ENCODE measurements at regions not wholly inside any gene's neighbourhood (a gene's known extent, or its start where the extent isn't known, plus 50 kb on each side); places are given as distances from the start of the nearest gene placed in this dataset.

- TF ChIP-seq ZFP3 (CRISPR knock-in tag; IDR thresholded peaks at IDR 0.05) = no peak
- TF ChIP-seq, protein P1, sequence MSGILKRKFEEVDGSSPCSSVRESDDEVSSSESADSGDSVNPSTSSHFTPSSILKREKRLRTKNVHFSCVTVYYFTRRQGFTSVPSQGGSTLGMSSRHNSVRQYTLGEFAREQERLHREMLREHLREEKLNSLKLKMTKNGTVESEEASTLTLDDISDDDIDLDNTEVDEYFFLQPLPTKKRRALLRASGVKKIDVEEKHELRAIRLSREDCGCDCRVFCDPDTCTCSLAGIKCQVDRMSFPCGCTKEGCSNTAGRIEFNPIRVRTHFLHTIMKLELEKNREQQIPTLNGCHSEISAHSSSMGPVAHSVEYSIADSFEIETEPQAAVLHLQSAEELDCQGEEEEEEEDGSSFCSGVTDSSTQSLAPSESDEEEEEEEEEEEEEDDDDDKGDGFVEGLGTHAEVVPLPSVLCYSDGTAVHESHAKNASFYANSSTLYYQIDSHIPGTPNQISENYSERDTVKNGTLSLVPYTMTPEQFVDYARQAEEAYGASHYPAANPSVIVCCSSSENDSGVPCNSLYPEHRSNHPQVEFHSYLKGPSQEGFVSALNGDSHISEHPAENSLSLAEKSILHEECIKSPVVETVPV (CRISPR knock-in tag; IDR thresholded peaks at IDR 0.05) = no peak
- no peak for TF ChIP-seq PATZ1 (CRISPR knock-in tag; IDR thresholded peaks at IDR 0.05; ENCODE audit: borderline replicate concordance)
- no peak for TF ChIP-seq TCF4 (CRISPR knock-in tag; IDR thresholded peaks at IDR 0.05; ENCODE audit: borderline replicate concordance)
- no peak for TF ChIP-seq ZNF8 (CRISPR knock-in tag; IDR thresholded peaks at IDR 0.05)
- no peak for TF ChIP-seq ARNTL (CRISPR knock-in tag; IDR thresholded peaks at IDR 0.05; ENCODE audit: borderline replicate concordance, low read depth)
Measured at GRCh38 chr1:199040076-199040905, 401.5 kb downstream of the PTPRC start.
